GM12878 (cell line): ENCODE measurements at regions not wholly inside any gene's neighbourhood (a gene's known extent, or its start where the extent isn't known, plus 50 kb on each side); places are given as distances from the start of the nearest gene placed in this dataset.

Experiments
- ATAC-seq: fragments of 200-7000 bp; cut with Tn5 transposase; 3 replicates; pipeline ENCODE4 v1.9.1; 2020; ENCODE audit warnings: mild to moderate bottlenecking, moderate library complexity
- BruUV-seq: library from RNA; stranded (reverse); fragments of 400-500 nt; replicated peaks from 2 replicates; lab custom pipeline; 2021; lab: Mats Ljungman, UMichigan
- CTCF ChIA-PET: fragments of 300-600 bp; sonication (Branson Sonifier 250); formaldehyde crosslinking; extraction: SDS; loops from one replicate; lab custom pipeline; 2021; ENCODE audit warnings: inconsistent platforms; lab: Yijun Ruan, JAX
- POLR2A ChIA-PET: fragments of 350-600 bp; formaldehyde crosslinking; extraction: SDS; loops from one replicate; lab custom pipeline; 2021; ENCODE audit warnings: inconsistent platforms; lab: Charles Lee
- RAD21 ChIA-PET: fragments of 300-600 bp; sonication (Branson Sonifier 250); formaldehyde crosslinking; loops from one replicate; lab custom pipeline; 2023; ENCODE audit warnings: antibody characterized with exemption; ENCODE audit not compliant: unreplicated experiment; lab: Charles Lee
- SMC1A ChIA-PET: fragments of 300-600 bp; sonication (Branson Sonifier 250); formaldehyde crosslinking; loops from one replicate; lab custom pipeline; 2023; ENCODE audit not compliant: unreplicated experiment, uncharacterized antibody; lab: Charles Lee
- DNase-seq: peaks from one replicate; pipeline ENCODE4 v3.0.0-alpha.2; 2011; ENCODE audit warnings: low read depth, low spot score
- FAIRE-seq: peaks from 3 replicates; lab custom pipeline; 2011; peaks lifted over from hg19 to GRCh38; lab: Jason Lieb, UNC
- H2AFZ ChIP-seq: 2 replicates; pipeline ENCODE4 v1.6.0; 2011; ENCODE audit warnings: low read depth, low read length, control low read depth; ENCODE audit not compliant: control insufficient read depth
- H3K27ac ChIP-seq: 2 replicates; pipeline ENCODE4 v1.5.1; 2011; ENCODE audit warnings: control low read depth; ENCODE audit not compliant: control insufficient read depth, insufficient read depth
- H3K27me3 ChIP-seq, 2 experiments: replicated peaks in 1 of 2; 2 replicates each; pipeline versions ENCODE4 v1.6.0 to v1.6.1; 2011; ENCODE audit warnings: low read length in 1 of 2; ENCODE audit not compliant: control insufficient read depth in 2 of 2, insufficient read depth in 2 of 2
- H3K36me3 ChIP-seq, 2 experiments: 2 replicates each; pipeline ENCODE4 v1.5.1; 2011; ENCODE audit warnings: low read length in 1 of 2; ENCODE audit not compliant: control insufficient read depth in 2 of 2, insufficient read depth in 2 of 2
- H3K4me1 ChIP-seq: 2 replicates; pipeline ENCODE4 v1.6.1; 2011; ENCODE audit warnings: mild to moderate bottlenecking, low read length, moderate library complexity, mixed read lengths; ENCODE audit not compliant: control insufficient read depth, insufficient read depth
- H3K4me2 ChIP-seq: 2 replicates; pipeline ENCODE4 v1.6.0; 2011; ENCODE audit warnings: control low read depth; ENCODE audit not compliant: control insufficient read depth, insufficient read depth
- H3K4me3 ChIP-seq: fragments of 200-600 bp; sonication (generic); 2 replicates; pipeline ENCODE4 v1.5.1; 2016
- H3K79me2 ChIP-seq: 2 replicates; pipeline ENCODE4 v1.6.0; 2011; ENCODE audit warnings: low read length; ENCODE audit not compliant: control insufficient read depth, insufficient read depth
- H3K9ac ChIP-seq: 2 replicates; pipeline ENCODE4 v1.8.0; 2011; ENCODE audit warnings: low read length, control low read depth, mixed read lengths; ENCODE audit not compliant: control insufficient read depth, insufficient read depth
- H3K9me3 ChIP-seq: replicated peaks from 3 replicates; pipeline ENCODE4 v1.5.1; 2011; ENCODE audit warnings: mild to moderate bottlenecking, low read length; ENCODE audit not compliant: control insufficient read depth, insufficient read depth
- H4K20me1 ChIP-seq: 2 replicates; pipeline ENCODE4 v1.6.0; 2011; ENCODE audit not compliant: control insufficient read depth, insufficient read depth
- ESRRA ChIP-seq: IDR thresholded peaks from 2 replicates; pipeline ENCODE4 v1.6.1; 2012; ENCODE audit warnings: mild to moderate bottlenecking, low read length, improper control_type of control experiment
- GATAD2B ChIP-seq: fragments of 450-650 bp; conservative IDR thresholded peaks from 2 replicates; pipeline ENCODE4 v1.6.1; 2017; ENCODE audit warnings: low read depth, mild to moderate bottlenecking, moderate library complexity
- KDM1A ChIP-seq: fragments of 200-600 bp; sonication (generic); IDR thresholded peaks from 2 replicates; pipeline ENCODE4 v1.6.1; 2016; ENCODE audit warnings: borderline replicate concordance
- MLLT1 ChIP-seq: fragments of 450-650 bp; IDR thresholded peaks from 2 replicates; pipeline ENCODE4 v1.6.1; 2016; ENCODE audit warnings: mild to moderate bottlenecking
- MTA3 ChIP-seq: IDR thresholded peaks from 2 replicates; pipeline ENCODE4 v1.6.1; 2012; ENCODE audit warnings: low read length, inconsistent platforms, borderline replicate concordance
- NR2C1 ChIP-seq: fragments of 450-650 bp; IDR thresholded peaks from 2 replicates; pipeline ENCODE4 v1.6.1; 2017; ENCODE audit warnings: antibody characterized with exemption, mild to moderate bottlenecking, moderate library complexity
- NRF1 ChIP-seq: conservative IDR thresholded peaks from 2 replicates; pipeline ENCODE4 v1.6.1; 2011; ENCODE audit warnings: mild to moderate bottlenecking, low read depth, low read length, improper control_type of control experiment
- POLR2A ChIP-seq: IDR thresholded peaks from 2 replicates; pipeline ENCODE4 v1.6.1; 2011; ENCODE audit warnings: low read depth, mild to moderate bottlenecking, low read length
- STAT3 ChIP-seq: IDR thresholded peaks from 2 replicates; pipeline ENCODE4 v1.6.1; 2011; ENCODE audit warnings: low read depth, low read length, improper control_type of control experiment
- SUZ12 ChIP-seq: fragments of 200-600 bp; sonication (generic); IDR thresholded peaks from one replicate; pipeline ENCODE4 v1.6.1; 2018; ENCODE audit warnings: antibody characterized with exemption, mild to moderate bottlenecking; ENCODE audit not compliant: unreplicated experiment
- WGBS: methylation state at CpG from one replicate; pipeline ENCODE4 v1.1.6; 2016; ENCODE audit warnings: low lambda C conversion rate; ENCODE audit not compliant: insufficient replicate concordance, insufficient coverage; ENCODE audit errors: missing lambda C conversion rate; 5-methylcytosine and 5-hydroxymethylcytosine counted together
- in situ Hi-C: fragments of 300-500 bp; cut with MboI; formaldehyde crosslinking; loops from 9 replicates; pipeline ENCODE4 v1.14.3; 2018; ENCODE audit warnings: mixed read lengths
- intact Hi-C: fragments of 100-400 bp; cut with micrococcal nuclease; formaldehyde crosslinking; loops from one replicate; pipeline ENCODE4 v1.14.2; 2022; ENCODE audit not compliant: unreplicated experiment

GRCh38 chr4:165761963-165762362 lies 111.1 kb upstream of the TLL1 start:
- Histone ChIP-seq H3K9ac (no peak overlapping the region), H2AFZ (no peak overlapping the region), H3K4me2 (no peak overlapping the region), H3K4me3 (no peak overlapping the region), H3K4me1 (no peaks in the 10 kb centered on the region), H3K27ac (no peak overlapping the region), H3K9me3 (no peaks in the 10 kb centered on the region), H3K27me3 (no peaks in the 10 kb centered on the region), H3K36me3 (no peaks in the 10 kb centered on the region), H3K79me2 (no peaks in the 10 kb centered on the region), H4K20me1 (no peaks in the 10 kb centered on the region)
- TF ChIP-seq GATAD2B (no peak), KDM1A (no peak), SUZ12 (no peak), NRF1 (no peak), NR2C1 (no peak), MTA3 (no peak), MLLT1 (no peak)
- ATAC-seq = no peak
- in situ Hi-C loops = no loop called here
- WGBS = 0% methylated on average over 1 of the region's 1 CpG
- SMC1A ChIA-PET = no interaction called here
- DNase-seq = no peak
- intact Hi-C loops = no loop called here
- POLR2A ChIA-PET = no interaction called here
- no peak for FAIRE-seq
- CTCF ChIA-PET = interaction anchor here (1.0 kb wide), 1 partner anchor 330 kb away, joined by 3 read pairs; no protein-coding TSS in a partner anchor
- BruUV-seq = no TSS peak
- RAD21 ChIA-PET = no interaction called here

GRCh38 chr4:165763640-165764039 lies 109.4 kb upstream of the TLL1 start:
- FAIRE-seq = no peak
- Histone ChIP-seq H3K79me2 (no peaks in the 10 kb centered on the region), H4K20me1 (no peaks in the 10 kb centered on the region), H3K27me3 (no peaks in the 10 kb centered on the region), H3K27ac (no peak overlapping the region), H3K36me3 (no peaks in the 10 kb centered on the region), H3K4me3 (no peak overlapping the region), H3K9ac (no peak overlapping the region), H3K4me1 (no peaks in the 10 kb centered on the region), H3K4me2 (no peak overlapping the region), H2AFZ (no peak overlapping the region), H3K9me3 (no peaks in the 10 kb centered on the region)
- BruUV-seq = no TSS peak
- ChIA-PET SMC1A (no interaction called here), POLR2A (no interaction called here), RAD21 (no interaction called here), CTCF (no interaction called here)
- WGBS = 40% methylated on average over 2 of the region's 2 CpGs
- intact Hi-C loops (no loop called here), in situ Hi-C loops (no loop called here)
- TF ChIP-seq STAT3 (no peak), POLR2A (no peak), ESRRA (no peak), NR2C1 (no peak)
- no peak for DNase-seq
- ATAC-seq = no peak
